DND-41 (cell line): ENCODE measurements at regions not wholly inside any gene's neighbourhood (a gene's known extent, or its start where the extent isn't known, plus 50 kb on each side); places are given as distances from the start of the nearest gene placed in this dataset.

Experiments
- CTCF ChIP-seq: IDR thresholded peaks from 2 replicates; pipeline ENCODE4 v1.5.1; 2012; ENCODE audit warnings: borderline replicate concordance, low read length, moderate library complexity, mild to moderate bottlenecking; ENCODE audit not compliant: poor library complexity, severe bottlenecking; ENCODE audit errors: extremely low read depth
- EZH2 ChIP-seq: IDR thresholded peaks from 3 replicates; pipeline ENCODE4 v1.6.1; 2012; ENCODE audit warnings: borderline replicate concordance, low read depth, mild to moderate bottlenecking, moderate library complexity, low read length, inconsistent platforms; ENCODE audit not compliant: severe bottlenecking

- TF ChIP-seq CTCF (no peak), EZH2 (no peak)
Measured at GRCh38 chr12:108448246-108448645, 66.8 kb upstream of the FICD start.
